Bronchial epithelial cell (primary cell): ENCODE measurements at regions not wholly inside any gene's neighbourhood (a gene's known extent, or its start where the extent isn't known, plus 50 kb on each side); places are given as distances from the start of the nearest gene placed in this dataset.

Experiments
- DNase-seq: peaks from one replicate; pipeline ENCODE4 v3.0.0-alpha.2; 2010; ENCODE audit warnings: low read depth
- FAIRE-seq: peaks from 2 replicates; lab custom pipeline; 2011; peaks lifted over from hg19 to GRCh38; lab: Jason Lieb, UNC
- H3K27me3 ChIP-seq: 2 replicates; pipeline ENCODE4 v1.5.1; 2011; ENCODE audit warnings: low read length; ENCODE audit not compliant: control insufficient read depth, insufficient read depth
- H3K36me3 ChIP-seq: 2 replicates; pipeline ENCODE4 v1.5.1; 2011; ENCODE audit warnings: low read length; ENCODE audit not compliant: control insufficient read depth, insufficient read depth
- H3K4me3 ChIP-seq: 2 replicates; pipeline ENCODE4 v1.5.1; 2011; ENCODE audit warnings: mild to moderate bottlenecking, low read depth, low read length, control low read depth
- CTCF ChIP-seq: IDR thresholded peaks from 2 replicates; pipeline ENCODE4 v1.5.1; 2011; ENCODE audit warnings: mild to moderate bottlenecking, moderate library complexity, low read length, control low read depth, inconsistent platforms; ENCODE audit not compliant: insufficient read depth, severe bottlenecking

GRCh38 chr5:90231688-90232087, 177.9 kb downstream of the CETN3 start:
- H3K27me3 ChIP-seq = no peaks in the 10 kb centered on the region
- TF ChIP-seq CTCF = no peak
- FAIRE-seq = no peak

GRCh38 chr5:90227683-90228082, 181.9 kb downstream of the CETN3 start:
- FAIRE-seq = no peak
- no peak overlapping the region for H3K4me3 ChIP-seq

More at GRCh38 chr5:90231688-90232087, 177.9 kb downstream of the CETN3 start:
- peak; percentile 7 for DNase-seq
- no peaks in the 10 kb centered on the region for H3K36me3 ChIP-seq
- H3K4me3 ChIP-seq = no peak overlapping the region

GRCh38 chr5:90226433-90227099, 183.0 kb downstream of the CETN3 start:
- TF ChIP-seq CTCF = no peak
- H3K27me3 ChIP-seq = no peaks in the 10 kb centered on the region
- no peak overlapping the region for H3K4me3 ChIP-seq
- DNase-seq (no peak), FAIRE-seq (no peak)
- no peaks in the 10 kb centered on the region for H3K36me3 ChIP-seq

More at GRCh38 chr5:90227683-90228082, 181.9 kb downstream of the CETN3 start:
- no peak for DNase-seq
- H3K36me3 ChIP-seq = no peaks in the 10 kb centered on the region
- no peaks in the 10 kb centered on the region for H3K27me3 ChIP-seq
- TF ChIP-seq CTCF = no peak

- no peak for DNase-seq
- no peak for FAIRE-seq
- no peaks in the 10 kb centered on the region for H3K36me3 ChIP-seq
Measured at GRCh38 chr5:90224342-90224741, 185.2 kb downstream of the CETN3 start.

GRCh38 chr5:90223756-90224155, 185.8 kb downstream of the CETN3 start:
- H3K27me3 ChIP-seq = no peaks in the 10 kb centered on the region
- TF ChIP-seq CTCF = no peak
- FAIRE-seq (no peak), DNase-seq (no peak)
- no peaks in the 10 kb centered on the region for H3K36me3 ChIP-seq
- no peak overlapping the region for H3K4me3 ChIP-seq

More at GRCh38 chr5:90224342-90224741, 185.2 kb downstream of the CETN3 start:
- no peaks in the 10 kb centered on the region for H3K27me3 ChIP-seq
- TF ChIP-seq CTCF = no peak
- no peak overlapping the region for H3K4me3 ChIP-seq

- Histone ChIP-seq H3K36me3 (no peaks in the 10 kb centered on the region), H3K27me3 (no peaks in the 10 kb centered on the region), H3K4me3 (no peak overlapping the region)
- no peak for TF ChIP-seq CTCF
- DNase-seq = peak; percentile 90
- FAIRE-seq = no peak
Measured at GRCh38 chr5:90221951-90222350, 187.6 kb downstream of the CETN3 start.
